ENCODE measurements at regions not wholly inside any gene's neighbourhood (a gene's known extent, or its start where the extent isn't known, plus 50 kb on each side); places are given as distances from the start of the nearest gene placed in this dataset.

- H2BK12ac ChIP-seq (ENCODE audit: insufficient read length, low read depth, low read length) = no peak overlapping the region
- H3K4me2 ChIP-seq (ENCODE audit: insufficient read depth, insufficient read length, low read length) = no peak overlapping the region
- H4K91ac ChIP-seq (ENCODE audit: insufficient read length, low read depth, low read length) = no peak overlapping the region
- H4K20me1 ChIP-seq (ENCODE audit: control insufficient read depth, insufficient read depth, insufficient read length) = no peaks in the 10 kb centered on the region
- DNase-seq = no peak
- no peak overlapping the region for H3K14ac ChIP-seq (ENCODE audit: insufficient read depth, low read length)
- H3K23ac ChIP-seq (ENCODE audit: insufficient read length, low read depth, low read length) = no peak overlapping the region
- no peaks in the 10 kb centered on the region for H3K9me3 ChIP-seq (ENCODE audit: control insufficient read depth, low read depth, low read length)
- no peaks in the 10 kb centered on the region for H3K79me1 ChIP-seq (ENCODE audit: insufficient read depth, low read depth, low read length, poor library complexity, severe bottlenecking)
- no peak overlapping the region for H3T11ph ChIP-seq (ENCODE audit: low read length)
- no peak overlapping the region for H4K5ac ChIP-seq (ENCODE audit: insufficient read length, low read depth, low read length)
- H3K4ac ChIP-seq (ENCODE audit: low read depth, low read length) = no peak overlapping the region
- H3K36me3 Mint-ChIP-seq (ENCODE audit: insufficient read depth in 1 of 3, low read depth in 3 of 3) = peaks cover 0 to 1% (median 0%) of the 10 kb centered on the region in 3 experiments; a peak in 1 of 7 replicates
- H3K9ac ChIP-seq (ENCODE audit: extremely low read depth, insufficient read length, low read length) = no peak overlapping the region
- H3K27me3 Mint-ChIP-seq (ENCODE audit: low read depth) = no peaks in the 10 kb centered on the region
- no peak overlapping the region for H2BK120ac ChIP-seq (ENCODE audit: low read depth, low read length, poor library complexity, severe bottlenecking)
- H3K4me1 ChIP-seq (ENCODE audit: insufficient read depth, low read length) = no peaks in the 10 kb centered on the region
- H2BK5ac ChIP-seq (ENCODE audit: insufficient read length, low read length) = no peak overlapping the region
- H3K4me3 Mint-ChIP-seq = no peak overlapping the region
- peaks cover 0 to 2% of the 10 kb centered on the region in 2 experiments; a peak in 1 of 5 replicates for H3K9me3 Mint-ChIP-seq
- no peak overlapping the region for H2BK20ac ChIP-seq (ENCODE audit: low read depth, low read length, poor library complexity, severe bottlenecking)
- no peaks in the 10 kb centered on the region for H3K4me1 Mint-ChIP-seq
- H2AFZ ChIP-seq (ENCODE audit: low read length) = no peak overlapping the region
- H2AK5ac ChIP-seq (ENCODE audit: insufficient read length, low read length) = no peak overlapping the region
- no peak overlapping the region for H3K27ac ChIP-seq (ENCODE audit: insufficient read length, low read depth, low read length)
- no peak overlapping the region for H2BK15ac ChIP-seq (ENCODE audit: low read depth, low read length)
- no peaks in the 10 kb centered on the region for H3K79me2 ChIP-seq (ENCODE audit: insufficient read depth, low read length)
- H4K8ac ChIP-seq (replicated peaks; ENCODE audit: insufficient read length, low read depth, low read length) = no peak overlapping the region
- H3K23me2 ChIP-seq (ENCODE audit: insufficient read length, low read depth, low read length, poor library complexity, severe bottlenecking) = no peaks in the 10 kb centered on the region
- H3K27ac Mint-ChIP-seq = no peak overlapping the region
- H3K18ac ChIP-seq (ENCODE audit: insufficient read length, low read depth, low read length) = no peak overlapping the region
- H3K27me3 ChIP-seq (ENCODE audit: insufficient read depth, low read length) = no peaks in the 10 kb centered on the region
- TF ChIP-seq CTCF (conservative IDR thresholded peaks at IDR 0.05) = no peak
- no peak overlapping the region for H3K56ac ChIP-seq (ENCODE audit: insufficient read length, low read depth, low read length)
Measured at GRCh38 chr4:163688856-163689255, 194.4 kb downstream of the TMA16 start.
